K562 (cell line): ENCODE measurements at regions not wholly inside any gene's neighbourhood (a gene's known extent, or its start where the extent isn't known, plus 50 kb on each side); places are given as distances from the start of the nearest gene placed in this dataset.
"Not testable (repeated sequence)": the region's sequence is repeated elsewhere in the genome, so short reads cannot be mapped to it uniquely, and the experiment has no call there.

ENCODE experiments used
- ZNF830 ChIP-seq: fragments of 250-450 bp; sonication (Bioruptor Pico); IDR thresholded peaks from 2 replicates; pipeline ENCODE4 v1.5.0; 2021; ENCODE audit warnings: mild to moderate bottlenecking
- TF ChIP-seq, protein P1 (sequence below), 3 experiments: IDR thresholded peaks in 2 of 3; conservative IDR thresholded peaks in 1 of 3; 2 replicates each; pipeline ENCODE4 v1.5.1; 2011 to 2012; ENCODE audit warnings: low read length in 3 of 3, mild to moderate bottlenecking in 3 of 3, control low read depth in 2 of 3, improper control_type of control experiment in 1 of 3, inconsistent platforms in 1 of 3, low read depth in 1 of 3, mixed read lengths in 1 of 3, moderate library complexity in 1 of 3; ENCODE audit not compliant: insufficient read depth in 2 of 3
- TF ChIP-seq, protein P2 (sequence below): fragments of 450-650 bp; formaldehyde crosslinking; IDR thresholded peaks from 2 replicates; pipeline ENCODE4 v1.4.0; 2022; ENCODE audit warnings: missing genetic modification characterization

DNA sequence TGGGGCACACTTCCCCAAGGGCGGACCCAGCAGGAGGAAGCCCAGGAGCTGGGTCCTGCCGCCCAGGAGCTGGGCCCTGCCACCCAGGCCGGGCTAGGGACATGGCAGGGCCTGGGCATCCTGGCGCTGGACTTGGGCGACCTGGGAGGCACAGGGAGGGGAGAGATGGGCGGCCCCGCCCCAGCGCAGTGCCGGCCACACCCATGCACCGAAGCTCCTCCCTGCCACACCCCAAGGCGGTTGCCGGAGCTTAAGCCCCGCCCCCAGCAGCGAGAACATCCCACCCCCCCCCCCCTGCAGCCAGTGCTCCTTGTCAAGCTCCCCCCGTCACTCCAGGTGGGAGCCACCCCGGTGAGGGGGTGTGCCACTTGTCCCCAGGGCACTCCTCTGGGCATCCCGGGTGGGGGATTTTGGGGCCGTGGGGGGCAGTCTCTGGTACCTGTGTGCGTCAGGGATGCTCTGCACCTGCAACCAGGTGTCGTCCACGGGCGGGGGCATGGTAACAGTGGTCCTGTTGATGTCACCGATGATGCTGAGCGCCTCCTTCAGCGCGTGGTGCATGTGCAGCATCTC is 127.4 kb upstream of the ZSCAN2 start:
- TF ChIP-seq, protein P1, sequence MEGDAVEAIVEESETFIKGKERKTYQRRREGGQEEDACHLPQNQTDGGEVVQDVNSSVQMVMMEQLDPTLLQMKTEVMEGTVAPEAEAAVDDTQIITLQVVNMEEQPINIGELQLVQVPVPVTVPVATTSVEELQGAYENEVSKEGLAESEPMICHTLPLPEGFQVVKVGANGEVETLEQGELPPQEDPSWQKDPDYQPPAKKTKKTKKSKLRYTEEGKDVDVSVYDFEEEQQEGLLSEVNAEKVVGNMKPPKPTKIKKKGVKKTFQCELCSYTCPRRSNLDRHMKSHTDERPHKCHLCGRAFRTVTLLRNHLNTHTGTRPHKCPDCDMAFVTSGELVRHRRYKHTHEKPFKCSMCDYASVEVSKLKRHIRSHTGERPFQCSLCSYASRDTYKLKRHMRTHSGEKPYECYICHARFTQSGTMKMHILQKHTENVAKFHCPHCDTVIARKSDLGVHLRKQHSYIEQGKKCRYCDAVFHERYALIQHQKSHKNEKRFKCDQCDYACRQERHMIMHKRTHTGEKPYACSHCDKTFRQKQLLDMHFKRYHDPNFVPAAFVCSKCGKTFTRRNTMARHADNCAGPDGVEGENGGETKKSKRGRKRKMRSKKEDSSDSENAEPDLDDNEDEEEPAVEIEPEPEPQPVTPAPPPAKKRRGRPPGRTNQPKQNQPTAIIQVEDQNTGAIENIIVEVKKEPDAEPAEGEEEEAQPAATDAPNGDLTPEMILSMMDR (IDR thresholded peaks at IDR 0.05 in 2 of 3, conservative IDR thresholded peaks at IDR 0.05 in 1 of 3; ENCODE audit: insufficient read depth in 2 of 3, low read depth in 1 of 3, low read length in 3 of 3): not testable (repeated sequence)
- TF ChIP-seq, protein P2, sequence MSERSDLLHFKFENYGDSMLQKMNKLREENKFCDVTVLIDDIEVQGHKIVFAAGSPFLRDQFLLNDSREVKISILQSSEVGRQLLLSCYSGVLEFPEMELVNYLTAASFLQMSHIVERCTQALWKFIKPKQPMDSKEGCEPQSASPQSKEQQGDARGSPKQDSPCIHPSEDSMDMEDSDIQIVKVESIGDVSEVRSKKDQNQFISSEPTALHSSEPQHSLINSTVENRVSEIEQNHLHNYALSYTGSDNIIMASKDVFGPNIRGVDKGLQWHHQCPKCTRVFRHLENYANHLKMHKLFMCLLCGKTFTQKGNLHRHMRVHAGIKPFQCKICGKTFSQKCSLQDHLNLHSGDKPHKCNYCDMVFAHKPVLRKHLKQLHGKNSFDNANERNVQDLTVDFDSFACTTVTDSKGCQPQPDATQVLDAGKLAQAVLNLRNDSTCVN (CRISPR knock-in tag): not testable (repeated sequence)
- not testable (repeated sequence) for TF ChIP-seq ZNF830 (CRISPR knock-in tag)
